HUES64 (cell line): ENCODE measurements at regions not wholly inside any gene's neighbourhood (a gene's known extent, or its start where the extent isn't known, plus 50 kb on each side); places are given as distances from the start of the nearest gene placed in this dataset.

Experiments used
- H3K27ac ChIP-seq: 2 replicates; pipeline ENCODE4 v1.7.0; 2013; ENCODE audit warnings: low read depth, low read length, inconsistent platforms
- H3K27me3 ChIP-seq: 2 replicates; pipeline ENCODE4 v1.6.1; 2013; ENCODE audit warnings: mild to moderate bottlenecking, low read length; ENCODE audit not compliant: insufficient read depth
- H3K36me3 ChIP-seq: 2 replicates; pipeline ENCODE4 v1.6.1; 2013; ENCODE audit warnings: mild to moderate bottlenecking, low read length; ENCODE audit not compliant: insufficient read depth
- H3K4me1 ChIP-seq: 2 replicates; pipeline ENCODE4 v1.6.1; 2013; ENCODE audit warnings: mild to moderate bottlenecking, low read length, moderate library complexity; ENCODE audit not compliant: insufficient read depth
- H3K4me3 ChIP-seq: 2 replicates; pipeline ENCODE4 v1.5.1; 2013; ENCODE audit warnings: mild to moderate bottlenecking, low read length, moderate library complexity
- H3K9ac ChIP-seq: 2 replicates; pipeline ENCODE4 v1.6.1; 2013; ENCODE audit warnings: mild to moderate bottlenecking, low read depth, low read length
- H3K9me3 ChIP-seq: 2 replicates; pipeline ENCODE4 v1.6.1; 2013; ENCODE audit warnings: low read depth, low read length; ENCODE audit not compliant: insufficient read depth
- WGBS: fragments of 150-250, 120-280 bp; methylation state at CpG from one replicate; pipeline ENCODE4 v1.1.7; 2013; ENCODE audit warnings: missing lambda C conversion rate; 5-methylcytosine and 5-hydroxymethylcytosine counted together

- WGBS: 93% methylated on average over 7 of the region's 7 CpGs
- Histone ChIP-seq H3K4me3 (no peak overlapping the region), H3K9me3 (no peaks in the 10 kb centered on the region), H3K9ac (no peak overlapping the region), H3K27ac (no peak overlapping the region), H3K4me1 (no peaks in the 10 kb centered on the region), H3K36me3 (no peaks in the 10 kb centered on the region), H3K27me3 (no peaks in the 10 kb centered on the region)
Observed at GRCh38 chr2:35887146-35887545, 468.4 kb upstream of the CRIM1 start.

GRCh38 chr2:35873921-35874320 lies 481.7 kb upstream of the CRIM1 start:
- no peaks in the 10 kb centered on the region for H3K4me1 ChIP-seq
- H3K27me3 ChIP-seq: no peaks in the 10 kb centered on the region
- WGBS: 98% methylated on average over 4 of the region's 4 CpGs
- H3K9me3 ChIP-seq: no peaks in the 10 kb centered on the region
- no peaks in the 10 kb centered on the region for H3K36me3 ChIP-seq
- H3K4me3 ChIP-seq: no peak overlapping the region
- H3K27ac ChIP-seq: no peak overlapping the region
- no peak overlapping the region for H3K9ac ChIP-seq

GRCh38 chr2:35871672-35872071 lies 483.9 kb upstream of the CRIM1 start:
- no peaks in the 10 kb centered on the region for H3K9me3 ChIP-seq

GRCh38 chr2:35870713-35871112 lies 484.9 kb upstream of the CRIM1 start:
- Histone ChIP-seq H3K9me3 (no peaks in the 10 kb centered on the region), H3K36me3 (no peaks in the 10 kb centered on the region), H3K4me1 (no peaks in the 10 kb centered on the region), H3K27ac (no peak overlapping the region), H3K4me3 (no peak overlapping the region), H3K9ac (no peak overlapping the region), H3K27me3 (no peaks in the 10 kb centered on the region)
- whole genome bisulfite sequencing: 90% methylated on average over 1 of the region's 1 CpG

More at GRCh38 chr2:35871672-35872071, 483.9 kb upstream of the CRIM1 start:
- Histone ChIP-seq H3K36me3 (no peaks in the 10 kb centered on the region), H3K4me1 (no peaks in the 10 kb centered on the region), H3K9ac (no peak overlapping the region), H3K27me3 (no peaks in the 10 kb centered on the region), H3K27ac (no peak overlapping the region), H3K4me3 (no peak overlapping the region)
- WGBS: 87% methylated on average over 8 of the region's 8 CpGs

GRCh38 chr2:35864141-35864540 lies 491.4 kb upstream of the CRIM1 start:
- H3K9ac ChIP-seq: no peak overlapping the region
- 88% methylated on average over 1 of the region's 2 CpGs for WGBS
- no peak overlapping the region for H3K4me3 ChIP-seq
- no peak overlapping the region for H3K27ac ChIP-seq
- no peaks in the 10 kb centered on the region for H3K27me3 ChIP-seq
- no peaks in the 10 kb centered on the region for H3K9me3 ChIP-seq
- H3K36me3 ChIP-seq: no peaks in the 10 kb centered on the region
- H3K4me1 ChIP-seq: no peaks in the 10 kb centered on the region

GRCh38 chr2:35858216-35858615 lies 497.4 kb upstream of the CRIM1 start:
- H3K9ac ChIP-seq: no peak overlapping the region
- H3K27ac ChIP-seq: no peak overlapping the region
- no peak overlapping the region for H3K4me3 ChIP-seq
- H3K9me3 ChIP-seq: no peaks in the 10 kb centered on the region
- no CpG with 5 or more reads among the region's 1 CpG for WGBS
- no peaks in the 10 kb centered on the region for H3K27me3 ChIP-seq
- H3K36me3 ChIP-seq: no peaks in the 10 kb centered on the region
- H3K4me1 ChIP-seq: no peaks in the 10 kb centered on the region

GRCh38 chr2:35857498-35857897 lies 498.1 kb upstream of the CRIM1 start:
- no peaks in the 10 kb centered on the region for H3K4me1 ChIP-seq
- no peak overlapping the region for H3K27ac ChIP-seq
- WGBS: 92% methylated on average over 3 of the region's 3 CpGs
- no peaks in the 10 kb centered on the region for H3K27me3 ChIP-seq
- no peak overlapping the region for H3K4me3 ChIP-seq
- no peaks in the 10 kb centered on the region for H3K9me3 ChIP-seq
- no peaks in the 10 kb centered on the region for H3K36me3 ChIP-seq
- H3K9ac ChIP-seq: no peak overlapping the region

- no peaks in the 10 kb centered on the region for H3K36me3 ChIP-seq
- H3K27me3 ChIP-seq: no peaks in the 10 kb centered on the region
- H3K9me3 ChIP-seq: no peaks in the 10 kb centered on the region
- no peak overlapping the region for H3K27ac ChIP-seq
- H3K4me1 ChIP-seq: no peaks in the 10 kb centered on the region
- no peak overlapping the region for H3K4me3 ChIP-seq
- H3K9ac ChIP-seq: no peak overlapping the region
Observed at GRCh38 chr2:35831385-35831784, 524.2 kb upstream of the CRIM1 start.

- no peaks in the 10 kb centered on the region for H3K4me1 ChIP-seq
- H3K4me3 ChIP-seq: no peak overlapping the region
- no peaks in the 10 kb centered on the region for H3K36me3 ChIP-seq
- WGBS: 97% methylated on average over 1 of the region's 1 CpG
- no peak overlapping the region for H3K27ac ChIP-seq
- H3K27me3 ChIP-seq: no peaks in the 10 kb centered on the region
- H3K9me3 ChIP-seq: no peaks in the 10 kb centered on the region
- H3K9ac ChIP-seq: no peak overlapping the region
Observed at GRCh38 chr2:35830833-35831232, 524.7 kb upstream of the CRIM1 start.

- no peak overlapping the region for H3K9ac ChIP-seq
- 89% methylated on average over 5 of the region's 5 CpGs for WGBS
- no peak overlapping the region for H3K27ac ChIP-seq
- no peaks in the 10 kb centered on the region for H3K36me3 ChIP-seq
- no peaks in the 10 kb centered on the region for H3K9me3 ChIP-seq
- H3K4me3 ChIP-seq: no peak overlapping the region
- no peaks in the 10 kb centered on the region for H3K27me3 ChIP-seq
- H3K4me1 ChIP-seq: peaks cover 33% of the 10 kb centered on the region
Observed at GRCh38 chr2:35827086-35827485, 528.5 kb upstream of the CRIM1 start.

- H3K36me3 ChIP-seq: no peaks in the 10 kb centered on the region
- peaks cover 52% of the 10 kb centered on the region for H3K4me1 ChIP-seq
- H3K9me3 ChIP-seq: no peaks in the 10 kb centered on the region
- no peaks in the 10 kb centered on the region for H3K27me3 ChIP-seq
- 0 out of 2 replicates have a peak overlapping the region, but pooled peaks have one; percentile 12 for H3K4me3 ChIP-seq
- no peak overlapping the region for H3K9ac ChIP-seq
- H3K27ac ChIP-seq: peak overlapping the region; percentile 80
- 4% methylated on average over 3 of the region's 3 CpGs for WGBS
Observed at GRCh38 chr2:35822716-35823115, 532.9 kb upstream of the CRIM1 start.

- no peak overlapping the region for H3K4me3 ChIP-seq
- 0 out of 2 replicates have a peak overlapping the region, but pooled peaks have one; percentile 27 for H3K9ac ChIP-seq
- H3K36me3 ChIP-seq: no peaks in the 10 kb centered on the region
- H3K27ac ChIP-seq: peak overlapping the region; percentile 59
- WGBS: 6% methylated on average over 2 of the region's 2 CpGs
- no peaks in the 10 kb centered on the region for H3K27me3 ChIP-seq
- peaks cover 52% of the 10 kb centered on the region for H3K4me1 ChIP-seq
- H3K9me3 ChIP-seq: no peaks in the 10 kb centered on the region
Observed at GRCh38 chr2:35821675-35822074, 533.9 kb upstream of the CRIM1 start.
